Activated CD4-positive, alpha-beta memory T cell treated with anti-CD3 and anti-CD28 coated beads, Interleukin-2, amount 10 ng/mL, durations not matched to agents 7 days and 5 days (primary cell): ENCODE measurements at regions not wholly inside any gene's neighbourhood (a gene's known extent, or its start where the extent isn't known, plus 50 kb on each side); places are given as distances from the start of the nearest gene placed in this dataset.

Source experiments
- CTCF ChIA-PET: fragments of 350-600 bp; sonication (Branson Sonifier 250); formaldehyde crosslinking; loops from one replicate; lab custom pipeline; 2021; ENCODE audit warnings: antibody characterized with exemption, inconsistent platforms; lab: Charles Lee
- POLR2A ChIA-PET: fragments of 350-600 bp; sonication (Branson Sonifier 250); formaldehyde crosslinking; loops from one replicate; lab custom pipeline; 2021; ENCODE audit warnings: antibody characterized with exemption; lab: Charles Lee
- DNase-seq: peaks from one replicate; pipeline ENCODE4 v3.0.0-alpha.2; 2020
- H3K27ac Mint-ChIP-seq: one replicate; pipeline ENCODE4 v1.8.0; 2021; ENCODE audit warnings: mild to moderate bottlenecking, mixed read lengths
- H3K27me3 Mint-ChIP-seq: one replicate; pipeline ENCODE4 v1.8.0; 2021; ENCODE audit warnings: mixed read lengths
- H3K36me3 Mint-ChIP-seq: one replicate; pipeline ENCODE4 v1.8.0; 2021; ENCODE audit warnings: low read depth, mixed read lengths
- H3K4me1 Mint-ChIP-seq: one replicate; pipeline ENCODE4 v1.8.0; 2021; ENCODE audit warnings: mixed read lengths
- H3K4me3 Mint-ChIP-seq: one replicate; pipeline ENCODE4 v1.8.0; 2021; ENCODE audit warnings: mild to moderate bottlenecking, mixed read lengths
- H3K9me3 Mint-ChIP-seq: one replicate; pipeline ENCODE4 v1.8.0; 2021; ENCODE audit warnings: mixed read lengths

- H3K27ac Mint-ChIP-seq = no peak overlapping the region
- no peaks in the 10 kb centered on the region for H3K27me3 Mint-ChIP-seq
Measured at GRCh38 chr2:220877491-220877890, 694.6 kb downstream of the EPHA4 start.

GRCh38 chr2:220877897-220878296, 694.2 kb downstream of the EPHA4 start:
- no peak overlapping the region for H3K27ac Mint-ChIP-seq
- H3K4me1 Mint-ChIP-seq = no peaks in the 10 kb centered on the region
- H3K27me3 Mint-ChIP-seq = no peaks in the 10 kb centered on the region
- ChIA-PET CTCF (no interaction called here), POLR2A (no interaction called here)
- no peaks in the 10 kb centered on the region for H3K36me3 Mint-ChIP-seq
- no peak overlapping the region for H3K4me3 Mint-ChIP-seq
- no peaks in the 10 kb centered on the region for H3K9me3 Mint-ChIP-seq
- no peak for DNase-seq

More at GRCh38 chr2:220877491-220877890, 694.6 kb downstream of the EPHA4 start:
- Mint-ChIP-seq H3K4me1 (no peaks in the 10 kb centered on the region), H3K36me3 (no peaks in the 10 kb centered on the region), H3K4me3 (no peak overlapping the region), H3K9me3 (no peaks in the 10 kb centered on the region)
- ChIA-PET POLR2A (no interaction called here), CTCF (no interaction called here)
- DNase-seq = no peak

DNA sequence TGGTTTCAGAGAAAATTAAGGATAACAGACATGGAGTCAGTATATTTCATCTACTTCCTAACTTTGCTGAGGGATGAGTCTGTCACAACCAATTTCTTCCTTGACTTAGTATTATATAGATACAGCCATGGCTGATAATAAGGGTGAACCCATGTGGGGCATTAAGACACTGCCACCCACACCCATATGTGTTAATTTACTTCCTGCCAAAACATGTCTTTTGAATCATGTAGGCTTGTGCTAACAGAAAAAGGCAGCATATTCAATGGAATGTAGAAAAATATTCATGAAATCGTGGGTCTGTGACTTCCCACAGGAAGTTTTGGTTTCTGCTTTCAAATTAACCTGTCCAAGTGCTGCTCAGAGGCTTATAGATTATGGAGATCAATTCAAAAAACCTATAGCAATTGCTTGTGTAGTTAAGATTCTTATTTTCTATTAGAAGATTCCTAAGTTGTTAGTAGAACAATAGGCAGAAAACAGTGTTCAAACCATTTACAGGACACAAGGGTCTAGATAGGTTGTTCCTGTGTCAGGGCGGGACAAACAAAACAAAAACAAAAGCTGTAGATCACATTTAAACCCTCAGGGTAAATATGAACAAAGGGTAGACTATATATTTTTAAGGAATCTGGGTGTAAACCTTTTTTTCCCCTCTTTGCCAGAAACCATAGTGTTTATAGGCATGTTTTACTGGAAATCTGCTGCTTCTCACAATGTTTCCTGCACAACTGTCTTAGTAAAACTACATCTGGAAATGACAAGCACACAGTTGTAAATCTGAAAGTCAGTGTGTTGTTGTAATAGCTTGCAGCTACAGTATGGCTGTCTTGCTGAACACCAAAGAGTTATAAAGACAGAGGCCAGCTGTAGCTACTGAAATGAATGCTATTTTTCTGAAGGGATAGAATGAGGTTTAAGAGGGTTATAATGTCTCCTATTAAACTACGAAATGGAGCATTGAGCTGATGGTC, 691.2 kb downstream of the EPHA4 start:
- H3K36me3 Mint-ChIP-seq = no peaks in the 10 kb centered on the region
- no peaks in the 10 kb centered on the region for H3K27me3 Mint-ChIP-seq
- H3K27ac Mint-ChIP-seq = no peak overlapping the region
- no peak for DNase-seq
- no peaks in the 10 kb centered on the region for H3K9me3 Mint-ChIP-seq
- ChIA-PET POLR2A (no interaction called here), CTCF (no interaction called here)
- no peak overlapping the region for H3K4me3 Mint-ChIP-seq
- no peaks in the 10 kb centered on the region for H3K4me1 Mint-ChIP-seq

DNA sequence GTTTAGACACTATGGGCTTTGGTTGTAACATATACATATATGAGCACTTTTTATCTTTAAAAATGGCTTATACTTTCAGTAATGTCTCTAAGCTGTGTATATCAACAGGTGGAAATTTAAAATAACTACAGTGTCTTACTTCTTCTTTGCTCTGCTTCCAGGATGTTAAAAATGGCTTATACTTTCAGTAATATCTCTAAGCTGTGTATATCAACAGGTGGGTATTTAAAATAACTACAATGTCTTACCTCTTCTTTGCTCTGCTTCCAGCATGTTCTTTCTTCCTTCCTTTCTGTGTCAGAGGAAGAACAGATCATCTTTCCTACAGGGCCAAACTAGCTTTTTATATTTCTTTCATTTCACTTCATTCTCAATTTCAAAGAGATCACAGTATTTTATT, 689.6 kb downstream of the EPHA4 start:
- no peaks in the 10 kb centered on the region for H3K36me3 Mint-ChIP-seq
- ChIA-PET CTCF (no interaction called here), POLR2A (no interaction called here)
- H3K4me3 Mint-ChIP-seq = no peak overlapping the region
- no peaks in the 10 kb centered on the region for H3K27me3 Mint-ChIP-seq
- no peaks in the 10 kb centered on the region for H3K4me1 Mint-ChIP-seq
- H3K27ac Mint-ChIP-seq = no peak overlapping the region
- no peaks in the 10 kb centered on the region for H3K9me3 Mint-ChIP-seq
- DNase-seq = no peak

DNA sequence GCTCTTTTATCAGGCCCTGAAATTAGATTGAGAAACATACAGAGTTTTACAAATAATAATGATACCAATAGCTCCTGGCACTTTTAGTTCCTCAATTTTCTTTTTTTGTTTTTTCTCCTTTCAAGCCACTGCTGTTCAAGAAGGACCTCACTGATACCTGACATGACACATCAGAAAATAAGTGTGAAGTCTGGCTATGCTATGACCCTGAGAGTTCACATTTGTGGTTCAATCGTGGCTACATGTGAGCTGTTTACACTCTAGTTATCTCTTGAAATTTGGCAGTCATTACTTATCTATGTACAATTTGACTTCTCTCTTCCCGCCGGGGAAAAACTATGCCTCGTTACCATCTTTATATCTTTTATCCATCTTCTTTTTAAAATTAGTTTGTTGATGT, 686.5 kb downstream of the EPHA4 start:
- H3K9me3 Mint-ChIP-seq = no peaks in the 10 kb centered on the region
- CTCF ChIA-PET = interaction anchor here (0.7 kb wide), 1 partner anchor 1264 kb away, joined by 3 read pairs; no protein-coding TSS in a partner anchor
- H3K27ac Mint-ChIP-seq = no peak overlapping the region
- no peak overlapping the region for H3K4me3 Mint-ChIP-seq
- H3K27me3 Mint-ChIP-seq = no peaks in the 10 kb centered on the region
- DNase-seq = no peak
- H3K4me1 Mint-ChIP-seq = no peaks in the 10 kb centered on the region
- H3K36me3 Mint-ChIP-seq = no peaks in the 10 kb centered on the region
- POLR2A ChIA-PET = no interaction called here

- no peaks in the 10 kb centered on the region for H3K4me1 Mint-ChIP-seq
- CTCF ChIA-PET = no interaction called here
- POLR2A ChIA-PET = no interaction called here
- no peak overlapping the region for H3K27ac Mint-ChIP-seq
- H3K4me3 Mint-ChIP-seq = no peak overlapping the region
- DNase-seq = no peak
- no peaks in the 10 kb centered on the region for H3K27me3 Mint-ChIP-seq
- no peaks in the 10 kb centered on the region for H3K9me3 Mint-ChIP-seq
- H3K36me3 Mint-ChIP-seq = no peaks in the 10 kb centered on the region
Measured at GRCh38 chr2:220887271-220887870, 684.7 kb downstream of the EPHA4 start.

DNA sequence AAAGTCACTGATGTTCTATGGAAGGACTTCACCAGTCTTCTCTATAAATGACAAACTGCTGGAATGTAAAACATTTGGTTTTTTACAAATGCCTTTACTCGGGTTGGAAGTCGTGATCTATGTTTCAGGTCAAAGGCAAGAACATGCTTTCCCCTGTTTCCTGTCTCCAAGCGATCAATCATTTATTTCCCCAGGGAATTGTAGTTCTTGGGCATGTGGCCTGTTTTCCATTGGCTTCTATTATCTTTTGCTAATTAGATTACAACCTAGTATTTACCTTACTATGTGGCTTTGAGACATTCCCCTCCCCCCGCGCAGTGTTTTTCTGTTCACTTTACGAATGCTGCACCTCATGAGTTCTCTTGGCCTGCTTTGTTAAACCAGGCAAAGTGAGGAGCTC, 684.2 kb downstream of the EPHA4 start:
- H3K36me3 Mint-ChIP-seq = no peaks in the 10 kb centered on the region
- no peaks in the 10 kb centered on the region for H3K27me3 Mint-ChIP-seq
- H3K9me3 Mint-ChIP-seq = no peaks in the 10 kb centered on the region
- no peak overlapping the region for H3K4me3 Mint-ChIP-seq
- POLR2A ChIA-PET = no interaction called here
- H3K4me1 Mint-ChIP-seq = no peaks in the 10 kb centered on the region
- H3K27ac Mint-ChIP-seq = no peak overlapping the region
- DNase-seq = no peak
- CTCF ChIA-PET = no interaction called here

- no peaks in the 10 kb centered on the region for H3K4me1 Mint-ChIP-seq
- POLR2A ChIA-PET = no interaction called here
- CTCF ChIA-PET = no interaction called here
- DNase-seq = no peak
- H3K4me3 Mint-ChIP-seq = no peak overlapping the region
- H3K27me3 Mint-ChIP-seq = peaks cover 2% of the 10 kb centered on the region
- H3K9me3 Mint-ChIP-seq = no peaks in the 10 kb centered on the region
- no peak overlapping the region for H3K27ac Mint-ChIP-seq
- no peaks in the 10 kb centered on the region for H3K36me3 Mint-ChIP-seq
Measured at GRCh38 chr2:220890931-220891330, 681.2 kb downstream of the EPHA4 start.

- POLR2A ChIA-PET = no interaction called here
- no peak overlapping the region for H3K27ac Mint-ChIP-seq
- CTCF ChIA-PET = no interaction called here
- DNase-seq = no peak
- no peaks in the 10 kb centered on the region for H3K9me3 Mint-ChIP-seq
- peaks cover 2% of the 10 kb centered on the region for H3K27me3 Mint-ChIP-seq
- no peaks in the 10 kb centered on the region for H3K4me1 Mint-ChIP-seq
- no peak overlapping the region for H3K4me3 Mint-ChIP-seq
- H3K36me3 Mint-ChIP-seq = no peaks in the 10 kb centered on the region
Measured at GRCh38 chr2:220891405-220891804, 680.7 kb downstream of the EPHA4 start.

DNA sequence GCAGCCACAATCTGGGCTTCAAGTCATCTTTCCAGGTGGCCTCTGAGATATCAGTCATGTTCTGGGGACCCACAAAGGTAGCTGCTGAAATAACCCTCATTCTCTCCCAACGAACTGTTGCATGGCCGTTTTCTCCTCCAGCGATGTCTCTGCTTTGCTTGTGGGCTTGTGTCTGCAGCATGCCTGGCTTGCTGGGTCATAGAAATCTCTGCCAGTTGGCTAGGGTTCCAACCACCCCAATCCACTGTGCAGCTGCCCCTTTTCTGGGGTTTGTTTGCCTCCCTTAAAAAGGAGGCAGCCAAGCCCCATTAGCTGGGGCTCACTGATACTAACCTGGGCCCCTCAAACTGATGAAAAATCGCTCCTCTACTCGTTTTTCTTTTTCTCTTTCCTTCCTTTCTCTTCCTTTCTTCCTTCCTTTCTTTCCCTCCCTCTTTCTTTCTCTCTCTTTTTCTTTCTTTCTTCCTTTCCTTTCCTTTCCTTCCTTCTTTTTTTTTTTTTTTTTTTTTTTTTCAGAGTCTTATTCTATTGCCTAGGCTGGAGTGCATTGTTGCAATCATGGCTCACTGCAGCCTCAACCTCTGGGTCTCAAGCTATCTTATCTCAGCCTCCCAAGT, 680.0 kb downstream of the EPHA4 start:
- no peak overlapping the region for H3K27ac Mint-ChIP-seq
- ChIA-PET CTCF (no interaction called here), POLR2A (no interaction called here)
- peaks cover 2% of the 10 kb centered on the region for H3K27me3 Mint-ChIP-seq
- no peak for DNase-seq
- no peaks in the 10 kb centered on the region for H3K9me3 Mint-ChIP-seq
- H3K4me3 Mint-ChIP-seq = no peak overlapping the region
- no peaks in the 10 kb centered on the region for H3K36me3 Mint-ChIP-seq
- H3K4me1 Mint-ChIP-seq = no peaks in the 10 kb centered on the region

- no peaks in the 10 kb centered on the region for H3K36me3 Mint-ChIP-seq
- no peak overlapping the region for H3K27ac Mint-ChIP-seq
- H3K9me3 Mint-ChIP-seq = no peaks in the 10 kb centered on the region
- ChIA-PET CTCF (no interaction called here), POLR2A (no interaction called here)
- H3K27me3 Mint-ChIP-seq = peaks cover 2% of the 10 kb centered on the region
- no peaks in the 10 kb centered on the region for H3K4me1 Mint-ChIP-seq
- DNase-seq = no peak
- no peak overlapping the region for H3K4me3 Mint-ChIP-seq
Measured at GRCh38 chr2:220893411-220893810, 678.7 kb downstream of the EPHA4 start.

GRCh38 chr2:220894069-220894468, 678.0 kb downstream of the EPHA4 start:
- H3K27ac Mint-ChIP-seq = no peak overlapping the region
- H3K9me3 Mint-ChIP-seq = no peaks in the 10 kb centered on the region
- DNase-seq = no peak
- H3K4me1 Mint-ChIP-seq = no peaks in the 10 kb centered on the region
- H3K27me3 Mint-ChIP-seq = peaks cover 2% of the 10 kb centered on the region
- no peaks in the 10 kb centered on the region for H3K36me3 Mint-ChIP-seq
- ChIA-PET CTCF (no interaction called here), POLR2A (no interaction called here)
- no peak overlapping the region for H3K4me3 Mint-ChIP-seq

- CTCF ChIA-PET = no interaction called here
- Mint-ChIP-seq H3K4me3 (no peak overlapping the region), H3K36me3 (no peaks in the 10 kb centered on the region), H3K9me3 (no peaks in the 10 kb centered on the region), H3K27ac (no peak overlapping the region), H3K27me3 (peaks cover 1% of the 10 kb centered on the region), H3K4me1 (no peaks in the 10 kb centered on the region)
- no peak for DNase-seq
- POLR2A ChIA-PET = no interaction called here
Measured at GRCh38 chr2:220899492-220899891, 672.6 kb downstream of the EPHA4 start.
